ENCODE measurements at regions not wholly inside any gene's neighbourhood (a gene's known extent, or its start where the extent isn't known, plus 50 kb on each side); places are given as distances from the start of the nearest gene placed in this dataset.

GRCh38 chrX:79556800-79557199, 189.7 kb upstream of the ITM2A start:
- H3K4me3 ChIP-seq (ENCODE audit: low read depth, low read length, poor library complexity, severe bottlenecking), result no peak overlapping the region
- H3K27ac ChIP-seq (ENCODE audit: low read depth, low read length, poor library complexity, severe bottlenecking), result peak overlapping the region; percentile 34
- no peaks in the 10 kb centered on the region for H3K36me3 ChIP-seq (ENCODE audit: insufficient read depth, low read length, poor library complexity, severe bottlenecking)
- DNase-seq (ENCODE audit: low spot score), result peak; percentile 84
- no peak for TF ChIP-seq CTCF (conservative IDR thresholded peaks at IDR 0.05; ENCODE audit: low read depth, low read length)
- no peak for TF ChIP-seq EZH2 (IDR thresholded peaks at IDR 0.05; ENCODE audit: borderline replicate concordance, low read depth, low read length, poor library complexity, severe bottlenecking)
- intact Hi-C loops (cut with micrococcal nuclease; ENCODE audit: unreplicated experiment), result no loop called here
- no peaks in the 10 kb centered on the region for H3K9me3 ChIP-seq (ENCODE audit: low read depth, low read length, poor library complexity, severe bottlenecking)
- ChIA-PET CTCF (no interaction called here), POLR2A (ENCODE audit: low non-redundant PET) (no interaction called here)
- no TSS peak for BruUV-seq (replicated peaks)
- peaks cover 7% of the 10 kb centered on the region for H3K4me1 ChIP-seq (ENCODE audit: insufficient read depth, low read length, poor library complexity, severe bottlenecking)
- no peaks in the 10 kb centered on the region for H3K27me3 ChIP-seq (replicated peaks; ENCODE audit: insufficient read depth, low read depth, low read length, poor library complexity)

GRCh38 chrX:79530310-79531108, 163.4 kb upstream of the ITM2A start:
- no peaks in the 10 kb centered on the region for H3K4me1 ChIP-seq (ENCODE audit: insufficient read depth, low read length, poor library complexity, severe bottlenecking)
- no peak for TF ChIP-seq CTCF (conservative IDR thresholded peaks at IDR 0.05; ENCODE audit: low read depth, low read length)
- no peak for TF ChIP-seq EZH2 (IDR thresholded peaks at IDR 0.05; ENCODE audit: borderline replicate concordance, low read depth, low read length, poor library complexity, severe bottlenecking)
- no peaks in the 10 kb centered on the region for H3K36me3 ChIP-seq (ENCODE audit: insufficient read depth, low read length, poor library complexity, severe bottlenecking)
- DNase-seq (ENCODE audit: low spot score), result no peak
- peaks cover 5% of the 10 kb centered on the region for H3K9me3 ChIP-seq (ENCODE audit: low read depth, low read length, poor library complexity, severe bottlenecking)
- POLR2A ChIA-PET (ENCODE audit: low non-redundant PET), result no interaction called here
- CTCF ChIA-PET, result no interaction called here
- intact Hi-C loops (cut with micrococcal nuclease; ENCODE audit: unreplicated experiment), result no loop called here
- no peak overlapping the region for H3K27ac ChIP-seq (ENCODE audit: low read depth, low read length, poor library complexity, severe bottlenecking)
- no peaks in the 10 kb centered on the region for H3K27me3 ChIP-seq (replicated peaks; ENCODE audit: insufficient read depth, low read depth, low read length, poor library complexity)
- no peak overlapping the region for H3K4me3 ChIP-seq (ENCODE audit: low read depth, low read length, poor library complexity, severe bottlenecking)
- BruUV-seq (replicated peaks), result no TSS peak

- intact Hi-C loops (cut with micrococcal nuclease; ENCODE audit: unreplicated experiment), result no loop called here
- H3K36me3 ChIP-seq (ENCODE audit: insufficient read depth, low read length, poor library complexity, severe bottlenecking), result no peaks in the 10 kb centered on the region
- TF ChIP-seq CTCF (conservative IDR thresholded peaks at IDR 0.05; ENCODE audit: low read depth, low read length) (peak; percentile 53), EZH2 (IDR thresholded peaks at IDR 0.05; ENCODE audit: borderline replicate concordance, low read depth, low read length, poor library complexity, severe bottlenecking) (no peak)
- H3K27ac ChIP-seq (ENCODE audit: low read depth, low read length, poor library complexity, severe bottlenecking), result no peak overlapping the region
- BruUV-seq (replicated peaks), result no TSS peak
- H3K27me3 ChIP-seq (replicated peaks; ENCODE audit: insufficient read depth, low read depth, low read length, poor library complexity), result no peaks in the 10 kb centered on the region
- peak; percentile 50 for DNase-seq (ENCODE audit: low spot score)
- H3K4me1 ChIP-seq (ENCODE audit: insufficient read depth, low read length, poor library complexity, severe bottlenecking), result no peaks in the 10 kb centered on the region
- ChIA-PET CTCF (no interaction called here), POLR2A (ENCODE audit: low non-redundant PET) (no interaction called here)
- H3K9me3 ChIP-seq (ENCODE audit: low read depth, low read length, poor library complexity, severe bottlenecking), result peaks cover 14% of the 10 kb centered on the region
- no peak overlapping the region for H3K4me3 ChIP-seq (ENCODE audit: low read depth, low read length, poor library complexity, severe bottlenecking)
These were observed 157.5 kb upstream of the ITM2A start for GRCh38 chrX:79524642-79525041.
